OCI-LY1 (cell line): ENCODE measurements at regions not wholly inside any gene's neighbourhood (a gene's known extent, or its start where the extent isn't known, plus 50 kb on each side); places are given as distances from the start of the nearest gene placed in this dataset.

Experiments
- CTCF ChIP-seq: fragments of 200-600 bp; sonication (generic), shearing (Covaris generic); IDR thresholded peaks from 2 replicates; pipeline ENCODE4 v1.5.1; 2017; ENCODE audit warnings: mild to moderate bottlenecking, antibody characterized with exemption, low read length, moderate library complexity, mixed read lengths
- EZH2 ChIP-seq: fragments of 200-600 bp; sonication (generic), shearing (Covaris generic); IDR thresholded peaks from 2 replicates; pipeline ENCODE4 v1.8.0; 2017; ENCODE audit warnings: borderline replicate concordance, mixed run types, mild to moderate bottlenecking, antibody characterized with exemption, low read length, moderate library complexity, mixed read lengths

- no peak for TF ChIP-seq CTCF
- TF ChIP-seq EZH2: no peak
Observed at GRCh38 chr5:118196229-118196628, 792.1 kb downstream of the DTWD2 start.
